ENCODE measurements at regions not wholly inside any gene's neighbourhood (a gene's known extent, or its start where the extent isn't known, plus 50 kb on each side); places are given as distances from the start of the nearest gene placed in this dataset.

DNA sequence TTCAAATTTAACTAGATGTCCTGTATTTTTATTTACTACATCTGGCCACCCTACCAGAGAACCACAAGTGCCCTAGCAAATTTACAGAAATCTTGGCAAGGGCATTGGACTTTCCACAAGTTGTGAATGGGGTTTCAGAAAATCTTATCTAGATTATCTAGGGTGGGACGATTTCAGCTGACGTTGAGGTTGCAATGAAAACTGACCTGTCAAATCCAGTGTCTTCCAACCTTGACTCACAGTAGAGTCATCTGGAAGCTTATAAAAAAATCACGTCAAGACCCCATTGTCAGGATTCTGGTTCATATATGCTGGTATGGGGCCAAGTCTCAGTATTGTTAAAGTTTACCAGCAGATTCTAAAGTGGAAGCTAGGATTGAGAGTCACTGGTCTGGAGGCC lies 109.6 kb upstream of the ACTBL2 start:
- DNase-seq, result no peak
- Histone ChIP-seq H3K27ac (no peak overlapping the region), H3K9me3 (no peaks in the 10 kb centered on the region), H3K36me3 (no peaks in the 10 kb centered on the region), H3K4me1 (no peaks in the 10 kb centered on the region), H3K27me3 (replicated peaks in 1 of 7) (no peaks in the 10 kb centered on the region), H3K4me3 (no peak overlapping the region)
- 67 to 92% (median 84%) methylated on average over 3 of the region's 3 CpGs for WGBS, 5 donors
- intact Hi-C loops (cut with DNase I; ENCODE audit: low total_unique reads), result no loop called here
- TF ChIP-seq POLR2AphosphoS5 (IDR thresholded peaks at IDR 0.05) (no peak), POLR2A (IDR thresholded peaks at IDR 0.05) (no peak)
- TF ChIP-seq, protein P1, sequence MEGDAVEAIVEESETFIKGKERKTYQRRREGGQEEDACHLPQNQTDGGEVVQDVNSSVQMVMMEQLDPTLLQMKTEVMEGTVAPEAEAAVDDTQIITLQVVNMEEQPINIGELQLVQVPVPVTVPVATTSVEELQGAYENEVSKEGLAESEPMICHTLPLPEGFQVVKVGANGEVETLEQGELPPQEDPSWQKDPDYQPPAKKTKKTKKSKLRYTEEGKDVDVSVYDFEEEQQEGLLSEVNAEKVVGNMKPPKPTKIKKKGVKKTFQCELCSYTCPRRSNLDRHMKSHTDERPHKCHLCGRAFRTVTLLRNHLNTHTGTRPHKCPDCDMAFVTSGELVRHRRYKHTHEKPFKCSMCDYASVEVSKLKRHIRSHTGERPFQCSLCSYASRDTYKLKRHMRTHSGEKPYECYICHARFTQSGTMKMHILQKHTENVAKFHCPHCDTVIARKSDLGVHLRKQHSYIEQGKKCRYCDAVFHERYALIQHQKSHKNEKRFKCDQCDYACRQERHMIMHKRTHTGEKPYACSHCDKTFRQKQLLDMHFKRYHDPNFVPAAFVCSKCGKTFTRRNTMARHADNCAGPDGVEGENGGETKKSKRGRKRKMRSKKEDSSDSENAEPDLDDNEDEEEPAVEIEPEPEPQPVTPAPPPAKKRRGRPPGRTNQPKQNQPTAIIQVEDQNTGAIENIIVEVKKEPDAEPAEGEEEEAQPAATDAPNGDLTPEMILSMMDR (IDR thresholded peaks at IDR 0.05 in 8 of 11, conservative IDR thresholded peaks at IDR 0.05 in 3 of 11), result no peak

DNA sequence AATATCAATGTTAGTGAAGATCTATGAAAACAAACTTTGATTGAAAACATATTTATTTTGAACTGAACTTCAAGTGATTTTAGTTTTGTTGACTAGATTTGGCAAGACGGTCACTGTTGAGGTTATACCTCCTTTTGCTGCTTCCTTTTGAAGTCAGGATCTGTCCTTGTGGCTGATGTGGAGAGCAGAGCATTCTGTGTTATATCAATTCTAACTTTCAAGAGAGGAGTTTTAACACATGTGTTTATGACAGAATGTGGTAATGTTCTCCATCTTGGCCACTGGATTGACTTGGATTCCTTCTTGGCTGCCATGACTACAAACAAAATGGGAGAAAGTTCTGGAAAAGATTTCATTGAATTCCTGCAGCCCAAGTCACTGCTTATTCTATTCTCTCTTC lies 104.0 kb upstream of the ACTBL2 start:
- Histone ChIP-seq H3K4me3 (no peak overlapping the region), H3K27me3 (replicated peaks in 1 of 7) (no peaks in the 10 kb centered on the region), H3K36me3 (no peaks in the 10 kb centered on the region), H3K27ac (no peak overlapping the region), H3K9me3 (no peaks in the 10 kb centered on the region), H3K4me1 (no peaks in the 10 kb centered on the region)
- no peak for DNase-seq
- WGBS, 5 donors, result 86 to 97% (median 86%) methylated on average over 1 of the region's 1 CpG
- intact Hi-C loops (cut with DNase I; ENCODE audit: low total_unique reads), result no loop called here
- TF ChIP-seq POLR2AphosphoS5 (IDR thresholded peaks at IDR 0.05) (no peak), POLR2A (IDR thresholded peaks at IDR 0.05) (no peak)
- TF ChIP-seq, protein P1 (IDR thresholded peaks at IDR 0.05 in 8 of 11, conservative IDR thresholded peaks at IDR 0.05 in 3 of 11), result no peak

GRCh38 chr5:57582578-57583070 lies 100.0 kb upstream of the ACTBL2 start:
- Histone ChIP-seq H3K27ac (no peak overlapping the region), H3K9me3 (peaks cover 0 to 5% (median 0%) of the 10 kb centered on the region in 8 donors), H3K4me1 (no peaks in the 10 kb centered on the region), H3K4me3 (no peak overlapping the region), H3K36me3 (no peaks in the 10 kb centered on the region), H3K27me3 (replicated peaks in 1 of 7) (no peaks in the 10 kb centered on the region)
- no peak for DNase-seq
- TF ChIP-seq, protein P1 (IDR thresholded peaks at IDR 0.05 in 8 of 11, conservative IDR thresholded peaks at IDR 0.05 in 3 of 11), result no peak
- TF ChIP-seq POLR2AphosphoS5 (IDR thresholded peaks at IDR 0.05) (no peak), POLR2A (IDR thresholded peaks at IDR 0.05) (no peak)
- WGBS, 5 donors, result 79 to 89% (median 82%) methylated on average over 3 of the region's 3 CpGs
- intact Hi-C loops (cut with DNase I; ENCODE audit: low total_unique reads), result no loop called here

DNA sequence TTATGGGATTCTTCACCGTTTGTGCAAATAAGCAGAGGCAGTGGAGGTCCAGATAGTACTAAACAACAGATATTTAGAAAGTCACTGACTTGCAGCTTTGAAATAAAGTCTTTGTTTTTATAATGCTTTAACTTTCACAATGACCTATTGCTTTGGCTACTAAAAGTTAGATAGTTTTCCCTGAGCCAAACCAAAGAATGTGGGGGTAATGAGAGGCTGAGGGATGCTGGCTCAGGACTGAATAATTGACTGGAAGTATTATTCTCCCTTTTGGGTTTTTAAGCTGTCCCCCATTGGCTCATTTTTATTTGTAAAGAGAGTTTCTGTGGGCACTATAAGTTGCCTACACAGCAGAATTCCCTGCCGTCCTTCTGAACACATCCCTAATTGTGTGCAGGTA lies 99.2 kb upstream of the ACTBL2 start:
- intact Hi-C loops (cut with DNase I; ENCODE audit: low total_unique reads), result no loop called here
- no peak for DNase-seq
- Histone ChIP-seq H3K9me3 (peaks cover 0 to 5% (median 0%) of the 10 kb centered on the region in 8 donors), H3K4me1 (no peaks in the 10 kb centered on the region), H3K27ac (no peak overlapping the region), H3K4me3 (no peak overlapping the region), H3K36me3 (no peaks in the 10 kb centered on the region), H3K27me3 (replicated peaks in 1 of 7) (no peaks in the 10 kb centered on the region)
- TF ChIP-seq POLR2A (IDR thresholded peaks at IDR 0.05) (no peak), POLR2AphosphoS5 (IDR thresholded peaks at IDR 0.05) (no peak)
- TF ChIP-seq, protein P1 (IDR thresholded peaks at IDR 0.05 in 8 of 11, conservative IDR thresholded peaks at IDR 0.05 in 3 of 11), result no peak
- WGBS, 5 donors, result 79 to 89% (median 87%) methylated on average over 2 of the region's 2 CpGs

All from spleen (tissue), 11 donors.